Fibroblast of villous mesenchyme (primary cell): ENCODE measurements at regions not wholly inside any gene's neighbourhood (a gene's known extent, or its start where the extent isn't known, plus 50 kb on each side); places are given as distances from the start of the nearest gene placed in this dataset.

Experiments
- DNase-seq: peaks from one replicate; pipeline ENCODE4 v3.0.0-alpha.2; 2010; ENCODE audit warnings: low read depth
- H3K4me3 ChIP-seq: 2 replicates; pipeline ENCODE4 v1.5.1; 2011; ENCODE audit warnings: low read depth, mild to moderate bottlenecking, low read length
- TF ChIP-seq, protein P1 (sequence below): IDR thresholded peaks from 2 replicates; pipeline ENCODE4 v1.5.1; 2012; ENCODE audit warnings: low read depth, mild to moderate bottlenecking, low read length; ENCODE audit not compliant: insufficient read depth

DNA sequence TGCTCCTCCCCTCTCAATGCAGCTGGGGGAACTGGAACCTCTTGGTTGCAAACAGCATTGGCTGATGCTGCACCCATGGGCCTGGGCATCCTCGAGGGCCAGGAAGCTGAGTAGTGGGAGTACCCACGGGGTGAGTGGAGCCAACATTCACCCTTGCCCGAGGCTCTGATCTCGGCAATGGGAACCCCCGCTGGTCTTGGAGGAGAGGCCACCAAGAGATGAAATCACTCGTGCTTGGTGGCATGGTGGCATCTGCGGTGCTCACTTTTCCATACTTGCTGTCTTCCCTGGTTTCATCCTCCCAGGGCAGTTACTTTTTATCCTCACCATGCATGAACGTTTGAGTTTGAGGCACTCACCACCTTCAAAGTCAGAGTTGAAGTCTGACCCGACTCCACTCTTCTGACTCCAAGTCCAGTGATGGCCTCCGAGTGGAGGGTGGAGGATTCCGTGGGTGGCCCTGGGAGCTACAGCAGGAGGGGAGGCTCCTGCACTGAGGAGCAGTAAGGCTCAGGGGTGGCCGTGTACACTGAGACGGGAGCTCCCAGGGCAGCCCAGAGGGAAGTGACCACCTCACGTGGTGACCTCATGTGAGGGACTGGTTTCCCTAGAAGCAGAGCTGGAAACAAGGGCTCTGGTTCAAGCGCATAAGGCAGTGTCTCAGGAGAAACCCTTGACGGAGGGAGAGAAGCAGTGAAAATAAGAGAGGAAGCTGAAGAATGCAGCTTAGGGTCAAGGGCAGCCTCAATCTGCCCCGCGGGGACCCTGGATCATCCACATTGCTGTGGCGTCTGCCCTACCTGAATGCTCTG is 349.1 kb downstream of the TCERG1L start:
- TF ChIP-seq, protein P1, sequence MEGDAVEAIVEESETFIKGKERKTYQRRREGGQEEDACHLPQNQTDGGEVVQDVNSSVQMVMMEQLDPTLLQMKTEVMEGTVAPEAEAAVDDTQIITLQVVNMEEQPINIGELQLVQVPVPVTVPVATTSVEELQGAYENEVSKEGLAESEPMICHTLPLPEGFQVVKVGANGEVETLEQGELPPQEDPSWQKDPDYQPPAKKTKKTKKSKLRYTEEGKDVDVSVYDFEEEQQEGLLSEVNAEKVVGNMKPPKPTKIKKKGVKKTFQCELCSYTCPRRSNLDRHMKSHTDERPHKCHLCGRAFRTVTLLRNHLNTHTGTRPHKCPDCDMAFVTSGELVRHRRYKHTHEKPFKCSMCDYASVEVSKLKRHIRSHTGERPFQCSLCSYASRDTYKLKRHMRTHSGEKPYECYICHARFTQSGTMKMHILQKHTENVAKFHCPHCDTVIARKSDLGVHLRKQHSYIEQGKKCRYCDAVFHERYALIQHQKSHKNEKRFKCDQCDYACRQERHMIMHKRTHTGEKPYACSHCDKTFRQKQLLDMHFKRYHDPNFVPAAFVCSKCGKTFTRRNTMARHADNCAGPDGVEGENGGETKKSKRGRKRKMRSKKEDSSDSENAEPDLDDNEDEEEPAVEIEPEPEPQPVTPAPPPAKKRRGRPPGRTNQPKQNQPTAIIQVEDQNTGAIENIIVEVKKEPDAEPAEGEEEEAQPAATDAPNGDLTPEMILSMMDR = no peak
- no peak for DNase-seq
- no peak overlapping the region for H3K4me3 ChIP-seq

DNA sequence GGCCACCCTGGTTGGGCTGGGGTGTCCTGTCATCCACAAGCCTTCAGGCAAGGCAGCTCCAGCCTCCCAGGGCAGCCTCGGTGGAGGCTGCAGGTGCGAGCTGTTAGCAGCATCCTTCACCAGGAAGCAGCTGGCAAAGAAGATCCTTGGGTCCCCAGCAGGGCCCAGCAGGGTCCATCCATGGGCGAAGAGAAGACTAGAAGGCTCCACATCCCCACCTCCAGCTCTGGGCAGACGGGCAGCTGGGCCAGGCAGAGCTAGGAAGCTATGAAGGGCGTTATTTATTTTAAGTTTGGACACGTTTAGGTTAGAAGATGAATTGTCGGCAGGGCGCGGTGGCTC is 348.5 kb downstream of the TCERG1L start:
- no peak for DNase-seq
- TF ChIP-seq, protein P1 = no peak
- H3K4me3 ChIP-seq = no peak overlapping the region

DNA sequence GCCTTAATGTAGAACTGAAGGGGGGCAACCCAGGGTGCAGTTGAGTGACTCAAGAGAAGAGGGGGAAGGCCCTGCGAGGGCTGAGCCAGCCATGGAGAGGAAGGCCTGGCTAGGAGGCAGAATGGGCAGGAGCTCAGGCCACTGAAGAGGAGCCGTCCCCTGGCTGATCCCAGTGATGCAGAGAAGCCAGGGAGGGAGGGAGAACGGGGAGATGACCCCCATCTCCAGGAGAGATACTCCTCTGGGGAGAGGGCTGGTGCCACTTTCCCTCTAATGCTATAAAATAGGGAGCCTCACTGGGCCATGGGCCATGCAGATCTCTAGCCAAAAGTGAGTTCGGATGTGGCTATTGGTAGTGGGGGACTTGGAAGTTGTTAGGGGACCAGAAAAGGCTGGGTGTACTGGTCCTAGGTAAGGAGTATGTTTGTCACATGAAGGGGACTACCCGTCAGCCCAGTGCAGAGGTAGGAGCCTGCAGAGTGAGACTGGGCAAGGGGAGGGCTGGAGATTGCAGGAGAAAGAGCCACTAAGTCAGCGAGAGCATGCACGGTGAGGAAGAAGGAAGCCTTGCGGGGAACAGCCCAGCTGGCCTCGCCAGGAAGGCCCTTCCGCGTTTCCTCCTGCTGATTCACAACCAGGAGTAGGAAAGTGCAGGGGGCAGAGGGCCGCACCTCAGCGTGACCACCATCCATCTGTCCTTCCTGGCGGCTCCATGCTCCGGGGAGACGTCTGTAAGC is 347.6 kb downstream of the TCERG1L start:
- H3K4me3 ChIP-seq = no peak overlapping the region
- TF ChIP-seq, protein P1 = no peak
- DNase-seq = no peak

DNA sequence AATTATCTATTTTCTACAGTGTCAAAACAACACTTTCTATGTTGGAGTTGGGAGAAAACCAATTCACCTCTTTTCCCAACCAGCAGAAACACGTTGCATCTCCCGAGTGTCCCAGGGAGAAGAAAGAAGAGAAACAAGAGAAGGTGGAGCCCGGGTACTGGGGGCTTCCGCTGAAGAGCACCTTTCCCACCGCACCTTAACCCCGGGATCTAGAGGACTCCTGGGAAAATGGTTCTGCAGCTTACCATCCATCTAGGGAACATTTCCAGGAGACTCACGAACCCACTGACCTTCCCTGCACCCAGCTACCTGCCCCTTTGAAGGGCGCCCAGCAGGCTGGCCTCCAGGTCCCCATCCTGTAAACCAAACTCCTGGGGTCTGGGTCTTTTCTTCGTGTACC is 346.8 kb downstream of the TCERG1L start:
- no peak overlapping the region for H3K4me3 ChIP-seq
- no peak for DNase-seq
- TF ChIP-seq, protein P1 = no peak

DNA sequence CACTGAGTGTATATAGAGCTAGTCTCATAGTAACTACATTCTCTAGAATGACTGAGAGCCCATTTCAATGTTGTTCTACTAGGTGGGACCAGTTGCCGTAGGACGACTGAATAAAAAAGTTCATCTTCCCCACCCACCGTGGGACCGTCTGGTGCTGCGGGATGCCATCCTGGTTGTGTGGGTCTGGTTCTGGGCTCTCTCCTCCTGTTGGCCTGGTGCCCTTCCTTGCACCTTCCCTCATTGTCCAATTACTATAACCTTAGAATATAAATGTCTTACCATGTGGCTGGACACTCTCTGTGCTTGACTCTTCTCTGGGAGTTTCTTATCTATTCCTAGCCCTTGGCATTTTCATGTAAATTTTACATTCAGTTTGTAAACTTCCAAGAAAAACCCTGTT is 344.4 kb downstream of the TCERG1L start:
- H3K4me3 ChIP-seq = no peak overlapping the region
- TF ChIP-seq, protein P1 = no peak
- DNase-seq = no peak

DNA sequence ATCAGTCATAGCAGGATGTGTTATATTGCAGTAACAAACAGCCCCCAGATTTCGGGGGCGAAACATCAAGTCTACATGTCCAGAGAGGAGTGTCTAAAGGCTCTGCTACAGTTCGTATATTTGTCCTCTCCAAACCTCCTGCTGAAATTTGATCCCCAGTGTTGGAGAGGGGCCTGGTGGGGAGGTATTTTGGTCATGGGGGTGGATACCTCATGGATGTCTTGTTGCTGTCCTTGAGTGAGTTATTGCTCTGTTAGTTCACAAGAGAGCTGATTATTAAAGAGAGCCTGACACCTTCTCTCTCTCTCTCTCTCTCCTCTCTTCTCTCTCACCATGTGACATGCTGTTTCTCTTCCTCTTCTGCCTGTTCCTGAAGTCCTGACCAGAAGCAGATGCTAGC is 343.7 kb downstream of the TCERG1L start:
- H3K4me3 ChIP-seq = no peak overlapping the region
- no peak for DNase-seq
- TF ChIP-seq, protein P1 = no peak
